Glutamatergic neuron (in vitro differentiated cells): ENCODE measurements at regions not wholly inside any gene's neighbourhood (a gene's known extent, or its start where the extent isn't known, plus 50 kb on each side); places are given as distances from the start of the nearest gene placed in this dataset.

Source experiments
- DNase-seq: peaks from one replicate; pipeline ENCODE4 v3.0.0; 2022
- H3K27ac Mint-ChIP-seq: one replicate; pipeline ENCODE4 v1.8.0; 2020; ENCODE audit warnings: mild to moderate bottlenecking, mixed read lengths, inconsistent platforms; ENCODE audit not compliant: unreplicated experiment
- H3K27me3 Mint-ChIP-seq: one replicate; pipeline ENCODE4 v1.8.0; 2020; ENCODE audit warnings: mild to moderate bottlenecking, moderate library complexity, mixed read lengths, inconsistent platforms; ENCODE audit not compliant: unreplicated experiment
- H3K36me3 Mint-ChIP-seq: one replicate; pipeline ENCODE4 v1.8.0; 2020; ENCODE audit warnings: mild to moderate bottlenecking, mixed read lengths, inconsistent platforms; ENCODE audit not compliant: unreplicated experiment
- H3K4me1 Mint-ChIP-seq: one replicate; pipeline ENCODE4 v1.8.0; 2020; ENCODE audit warnings: mild to moderate bottlenecking, low read depth, mixed read lengths, inconsistent platforms; ENCODE audit not compliant: unreplicated experiment
- H3K4me3 Mint-ChIP-seq: one replicate; pipeline ENCODE4 v1.8.0; 2020; ENCODE audit warnings: mild to moderate bottlenecking, mixed read lengths, inconsistent platforms; ENCODE audit not compliant: unreplicated experiment
- H3K9me3 Mint-ChIP-seq: one replicate; pipeline ENCODE4 v1.8.0; 2020; ENCODE audit warnings: mild to moderate bottlenecking, moderate library complexity, mixed read lengths, inconsistent platforms; ENCODE audit not compliant: unreplicated experiment
- CTCF ChIP-seq: fragments of 200-600 bp; sonication (generic); IDR thresholded peaks from one replicate; pipeline ENCODE4 v1.5.0; 2021; ENCODE audit not compliant: partially characterized antibody, unreplicated experiment

GRCh38 chr18:22691946-22692710 is 241.0 kb upstream of the RBBP8 start:
- TF ChIP-seq CTCF: no peak
- Mint-ChIP-seq H3K27ac (no peak overlapping the region), H3K9me3 (no peaks in the 10 kb centered on the region)

GRCh38 chr18:22694954-22695353 is 238.2 kb upstream of the RBBP8 start:
- H3K36me3 Mint-ChIP-seq: no peaks in the 10 kb centered on the region
- no peaks in the 10 kb centered on the region for H3K27me3 Mint-ChIP-seq
- no peaks in the 10 kb centered on the region for H3K4me1 Mint-ChIP-seq
- H3K9me3 Mint-ChIP-seq: no peaks in the 10 kb centered on the region
- DNase-seq: no peak
- no peak overlapping the region for H3K27ac Mint-ChIP-seq
- TF ChIP-seq CTCF: no peak
- H3K4me3 Mint-ChIP-seq: no peak overlapping the region

More at GRCh38 chr18:22691946-22692710, 241.0 kb upstream of the RBBP8 start:
- Mint-ChIP-seq H3K27me3 (no peaks in the 10 kb centered on the region), H3K4me3 (no peak overlapping the region), H3K36me3 (no peaks in the 10 kb centered on the region), H3K4me1 (no peaks in the 10 kb centered on the region)
- no peak for DNase-seq

- Mint-ChIP-seq H3K4me1 (no peaks in the 10 kb centered on the region), H3K4me3 (no peak overlapping the region), H3K27me3 (no peaks in the 10 kb centered on the region), H3K36me3 (no peaks in the 10 kb centered on the region), H3K27ac (no peak overlapping the region), H3K9me3 (no peaks in the 10 kb centered on the region)
- no peak for TF ChIP-seq CTCF
- DNase-seq: no peak
Measured at GRCh38 chr18:22695674-22696073, 237.5 kb upstream of the RBBP8 start.

- DNase-seq: no peak
- H3K4me1 Mint-ChIP-seq: no peaks in the 10 kb centered on the region
- no peaks in the 10 kb centered on the region for H3K27me3 Mint-ChIP-seq
- no peak overlapping the region for H3K27ac Mint-ChIP-seq
- no peaks in the 10 kb centered on the region for H3K36me3 Mint-ChIP-seq
- H3K9me3 Mint-ChIP-seq: no peaks in the 10 kb centered on the region
- TF ChIP-seq CTCF: no peak
- H3K4me3 Mint-ChIP-seq: no peak overlapping the region
Measured at GRCh38 chr18:22697561-22697960, 235.6 kb upstream of the RBBP8 start.

GRCh38 chr18:22698711-22699110 is 234.4 kb upstream of the RBBP8 start:
- Mint-ChIP-seq H3K27ac (no peak overlapping the region), H3K9me3 (no peaks in the 10 kb centered on the region), H3K4me1 (no peaks in the 10 kb centered on the region), H3K4me3 (no peak overlapping the region), H3K36me3 (no peaks in the 10 kb centered on the region), H3K27me3 (no peaks in the 10 kb centered on the region)
- no peak for TF ChIP-seq CTCF
- DNase-seq: no peak
